ENCODE measurements at regions not wholly inside any gene's neighbourhood (a gene's known extent, or its start where the extent isn't known, plus 50 kb on each side); places are given as distances from the start of the nearest gene placed in this dataset.

- no peaks in the 10 kb centered on the region for H3K27me3 ChIP-seq (ENCODE audit: insufficient read depth, low read depth, low read length)
These were observed 428.3 kb upstream of the NPVF start for GRCh38 chr7:25656581-25657026.

GRCh38 chr7:25658375-25658774, 430.1 kb upstream of the NPVF start:
- Histone ChIP-seq H3K4me2 (ENCODE audit: low read length) (no peak overlapping the region), H3K36me3 (ENCODE audit: insufficient read depth, low read length) (no peaks in the 10 kb centered on the region), H3K9ac (ENCODE audit: low read length) (no peak overlapping the region)

More at GRCh38 chr7:25656581-25657026, 428.3 kb upstream of the NPVF start:
- Histone ChIP-seq H3K9ac (ENCODE audit: low read length) (no peak overlapping the region), H3K4me2 (ENCODE audit: low read length) (no peak overlapping the region), H3F3A (ENCODE audit: insufficient read depth, low read length, poor library complexity, severe bottlenecking) (no peaks in the 10 kb centered on the region), H3K36me3 (ENCODE audit: insufficient read depth, low read length) (no peaks in the 10 kb centered on the region), H3K27ac (ENCODE audit: low read length) (no peak overlapping the region), H4K20me1 (ENCODE audit: insufficient read depth) (no peaks in the 10 kb centered on the region), H2AFZ (ENCODE audit: low read depth, low read length) (no peak overlapping the region), H3K4me3 (ENCODE audit: low read length) (no peak overlapping the region), H3K9me3 (ENCODE audit: low read length) (no peaks in the 10 kb centered on the region), H3K79me2 (replicated peaks; ENCODE audit: insufficient read depth, low read length) (no peaks in the 10 kb centered on the region), H3K9me2 (ENCODE audit: insufficient read depth, low read length) (no peaks in the 10 kb centered on the region)
- TF ChIP-seq EP300 (conservative IDR thresholded peaks at IDR 0.05; ENCODE audit: poor library complexity, severe bottlenecking) (no peak), RAD21 (conservative IDR thresholded peaks at IDR 0.05) (no peak), CTCF (IDR thresholded peaks at IDR 0.05; ENCODE audit: poor library complexity, severe bottlenecking) (no peak), MXI1 (conservative IDR thresholded peaks at IDR 0.05; ENCODE audit: poor library complexity, severe bottlenecking) (no peak)

More at GRCh38 chr7:25658375-25658774, 430.1 kb upstream of the NPVF start:
- Histone ChIP-seq H3K27me3 (ENCODE audit: insufficient read depth, low read depth, low read length) (no peaks in the 10 kb centered on the region), H3K4me3 (ENCODE audit: low read length) (no peak overlapping the region), H3K9me2 (ENCODE audit: insufficient read depth, low read length) (no peaks in the 10 kb centered on the region), H3F3A (ENCODE audit: insufficient read depth, low read length, poor library complexity, severe bottlenecking) (no peaks in the 10 kb centered on the region), H3K79me2 (replicated peaks; ENCODE audit: insufficient read depth, low read length) (no peaks in the 10 kb centered on the region), H3K9me3 (ENCODE audit: low read length) (no peaks in the 10 kb centered on the region), H4K20me1 (ENCODE audit: insufficient read depth) (no peaks in the 10 kb centered on the region), H3K27ac (ENCODE audit: low read length) (no peak overlapping the region), H2AFZ (ENCODE audit: low read depth, low read length) (no peak overlapping the region)
- no peak for TF ChIP-seq REST (IDR thresholded peaks at IDR 0.05; ENCODE audit: borderline replicate concordance)
- no peak for TF ChIP-seq MXI1 (conservative IDR thresholded peaks at IDR 0.05; ENCODE audit: poor library complexity, severe bottlenecking)
- no peak for TF ChIP-seq SMC3 (conservative IDR thresholded peaks at IDR 0.05; ENCODE audit: poor library complexity)
- no peak for TF ChIP-seq POLR2AphosphoS5 (IDR thresholded peaks at IDR 0.05)
- no peak for TF ChIP-seq RAD21 (conservative IDR thresholded peaks at IDR 0.05)
- TF ChIP-seq CTCF (IDR thresholded peaks at IDR 0.05; ENCODE audit: poor library complexity, severe bottlenecking): no peak
- TF ChIP-seq TAF1 (IDR thresholded peaks at IDR 0.05; ENCODE audit: low read depth): no peak
- no peak for TF ChIP-seq EP300 (conservative IDR thresholded peaks at IDR 0.05; ENCODE audit: poor library complexity, severe bottlenecking)
- TF ChIP-seq EZH2 (IDR thresholded peaks at IDR 0.05; ENCODE audit: borderline replicate concordance, insufficient read depth, low read length, poor library complexity, severe bottlenecking): no peak

Measured in neural cell (in vitro differentiated cells).